Glomerular visceral epithelial cell (primary cell): ENCODE measurements at regions not wholly inside any gene's neighbourhood (a gene's known extent, or its start where the extent isn't known, plus 50 kb on each side); places are given as distances from the start of the nearest gene placed in this dataset.

Experiments
- DNase-seq: peaks from one replicate; pipeline ENCODE4 v3.0.0-alpha.2; 2016; ENCODE audit errors: extremely low spot score

GRCh38 chr13:72004246-72004645 lies 137.2 kb upstream of the DACH1 start:
- no peak for DNase-seq

- DNase-seq, result no peak
Measured at GRCh38 chr13:71998223-71998622, 131.2 kb upstream of the DACH1 start.

GRCh38 chr13:71979616-71980015 lies 112.6 kb upstream of the DACH1 start:
- DNase-seq, result no peak

- DNase-seq, result no peak
Measured at GRCh38 chr13:71977028-71977427, 110.0 kb upstream of the DACH1 start.

GRCh38 chr13:71967990-71968389 lies 101.0 kb upstream of the DACH1 start:
- no peak for DNase-seq

- DNase-seq, result no peak
Measured at GRCh38 chr13:71964491-71965100, 97.6 kb upstream of the DACH1 start.

GRCh38 chr13:71962735-71963134 lies 95.7 kb upstream of the DACH1 start:
- DNase-seq, result no peak

GRCh38 chr13:71962126-71962525 lies 95.1 kb upstream of the DACH1 start:
- DNase-seq, result no peak

GRCh38 chr13:71949441-71949840 lies 82.4 kb upstream of the DACH1 start:
- DNase-seq, result no peak

- DNase-seq, result no peak
Measured at GRCh38 chr13:71939186-71939585, 72.2 kb upstream of the DACH1 start.

- DNase-seq, result no peak
Measured at GRCh38 chr13:71935166-71935840, 68.3 kb upstream of the DACH1 start.

GRCh38 chr13:71924931-71925330 lies 57.9 kb upstream of the DACH1 start:
- no peak for DNase-seq

GRCh38 chr13:71922194-71922593 lies 55.2 kb upstream of the DACH1 start:
- no peak for DNase-seq
